Left lung (tissue), 4 donors: ENCODE measurements at regions not wholly inside any gene's neighbourhood (a gene's known extent, or its start where the extent isn't known, plus 50 kb on each side); places are given as distances from the start of the nearest gene placed in this dataset.

Experiments used
- ATAC-seq: fragments of 200-7000 bp; cut with Tn5 transposase; one replicate; pipeline ENCODE4 v1.9.1; 2020; ENCODE audit warnings: moderate library complexity
- DNase-seq, 4 donors: peaks; one replicate each; pipeline ENCODE4 v3.0.0-alpha.2; 2013 to 2020
- H3K27ac ChIP-seq, 2 donors: fragments of 200-600 bp; sonication (generic) in 1 of 2; one replicate each; pipeline versions ENCODE4 v1.5.0 to v1.8.0; 2020 to 2021
- H3K27me3 ChIP-seq, 2 donors: fragments of 200-600 bp; sonication (generic) in 1 of 2; one replicate each; pipeline versions ENCODE4 v1.5.0 to v1.8.0; 2020 to 2021
- H3K36me3 ChIP-seq, 2 donors: fragments of 200-600 bp; sonication (generic) in 1 of 2; one replicate each; pipeline versions ENCODE4 v1.5.0 to v1.8.0; 2020 to 2021
- H3K4me1 ChIP-seq, 2 donors: fragments of 200-600 bp; one replicate each; pipeline ENCODE4 v1.8.0; 2021
- H3K4me3 ChIP-seq, 2 donors: fragments of 200-600 bp; sonication (generic) in 1 of 2; one replicate each; pipeline versions ENCODE4 v1.5.0 to v1.8.0; 2020 to 2021; ENCODE audit warnings: mild to moderate bottlenecking in 1 of 2
- H3K9me3 ChIP-seq, 2 donors: fragments of 200-600 bp; sonication (generic) in 1 of 2; one replicate each; pipeline versions ENCODE4 v1.5.0 to v1.8.0; 2020 to 2021
- intact Hi-C, 2 donors: fragments of 100-400 bp; cut with DNase I; formaldehyde crosslinking; loops; one replicate each; pipeline versions ENCODE4 v1.11.2 to v1.14.2; 2022
- TF ChIP-seq, protein P1 (sequence below), 2 donors: fragments of 200-600 bp; sonication (generic) in 1 of 2; IDR thresholded peaks; one replicate each; pipeline versions ENCODE4 v1.5.0 to v1.8.0; 2021; ENCODE audit warnings: antibody characterized with exemption in 2 of 2
- donor health status: DM: no; HTN: yes; CAD: no.
- donor health status: DM: no; HTN: no; CAD: no.

DNA sequence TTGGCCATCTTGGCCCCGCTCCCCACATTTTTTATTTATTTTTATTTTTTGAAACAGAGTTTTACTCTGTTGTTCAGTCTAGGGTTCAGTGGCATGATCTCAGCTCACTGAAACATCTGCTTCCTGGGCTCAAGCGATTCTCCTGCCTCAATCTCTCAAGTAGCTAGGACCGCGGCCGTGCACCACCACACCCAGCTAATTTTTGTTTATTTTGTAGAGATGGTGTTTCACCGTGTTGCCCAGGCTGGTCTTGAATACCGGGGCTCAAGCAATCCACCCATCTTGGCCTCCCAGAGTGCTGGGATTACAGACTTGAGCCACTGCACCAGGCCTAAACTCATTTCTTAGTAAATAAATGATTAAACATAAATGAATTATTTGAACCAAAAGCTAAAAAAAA lies 322.0 kb upstream of the LCORL start:
- ATAC-seq (no peak), DNase-seq (no peak)
- H3K27ac ChIP-seq, result no peak overlapping the region
- TF ChIP-seq, protein P1, sequence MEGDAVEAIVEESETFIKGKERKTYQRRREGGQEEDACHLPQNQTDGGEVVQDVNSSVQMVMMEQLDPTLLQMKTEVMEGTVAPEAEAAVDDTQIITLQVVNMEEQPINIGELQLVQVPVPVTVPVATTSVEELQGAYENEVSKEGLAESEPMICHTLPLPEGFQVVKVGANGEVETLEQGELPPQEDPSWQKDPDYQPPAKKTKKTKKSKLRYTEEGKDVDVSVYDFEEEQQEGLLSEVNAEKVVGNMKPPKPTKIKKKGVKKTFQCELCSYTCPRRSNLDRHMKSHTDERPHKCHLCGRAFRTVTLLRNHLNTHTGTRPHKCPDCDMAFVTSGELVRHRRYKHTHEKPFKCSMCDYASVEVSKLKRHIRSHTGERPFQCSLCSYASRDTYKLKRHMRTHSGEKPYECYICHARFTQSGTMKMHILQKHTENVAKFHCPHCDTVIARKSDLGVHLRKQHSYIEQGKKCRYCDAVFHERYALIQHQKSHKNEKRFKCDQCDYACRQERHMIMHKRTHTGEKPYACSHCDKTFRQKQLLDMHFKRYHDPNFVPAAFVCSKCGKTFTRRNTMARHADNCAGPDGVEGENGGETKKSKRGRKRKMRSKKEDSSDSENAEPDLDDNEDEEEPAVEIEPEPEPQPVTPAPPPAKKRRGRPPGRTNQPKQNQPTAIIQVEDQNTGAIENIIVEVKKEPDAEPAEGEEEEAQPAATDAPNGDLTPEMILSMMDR (IDR thresholded peaks at IDR 0.05), result no peak
- no peaks in the 10 kb centered on the region for H3K4me1 ChIP-seq
- H3K9me3 ChIP-seq, result peaks cover 0 to 5% of the 10 kb centered on the region in 2 donors
- intact Hi-C loops, result no loop called here
- no peaks in the 10 kb centered on the region for H3K36me3 ChIP-seq
- H3K4me3 ChIP-seq, result no peak overlapping the region
- H3K27me3 ChIP-seq, result no peaks in the 10 kb centered on the region

DNA sequence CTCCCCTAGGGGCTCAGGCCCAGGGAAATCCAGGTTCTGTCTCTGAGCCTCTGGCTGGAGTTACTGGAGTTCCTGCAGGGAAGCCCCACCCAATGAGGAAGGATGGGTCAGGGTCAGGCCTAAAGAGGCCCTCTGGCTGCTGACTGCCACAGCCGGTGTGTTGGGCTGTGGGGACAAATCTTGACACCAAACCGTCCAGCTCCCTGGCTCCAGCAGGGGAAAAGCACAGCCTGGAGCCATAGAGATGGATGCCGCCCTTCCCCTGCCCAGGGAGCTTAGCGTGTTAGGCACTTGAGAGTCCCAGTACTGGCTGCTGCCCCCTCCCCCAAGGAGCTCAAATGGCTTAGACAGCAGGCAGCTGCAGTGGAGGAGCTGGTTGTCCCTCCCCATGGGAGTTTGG lies 321.3 kb upstream of the LCORL start:
- TF ChIP-seq, protein P1 (IDR thresholded peaks at IDR 0.05), result no peak
- H3K36me3 ChIP-seq, result no peaks in the 10 kb centered on the region
- H3K27me3 ChIP-seq, result no peaks in the 10 kb centered on the region
- ATAC-seq (no peak), DNase-seq (peak in 1 of 4 donors; percentile 51)
- no peak overlapping the region for H3K4me3 ChIP-seq
- H3K9me3 ChIP-seq, result peaks cover 0 to 6% of the 10 kb centered on the region in 2 donors
- intact Hi-C loops, result no loop called here
- H3K27ac ChIP-seq, result no peak overlapping the region
- H3K4me1 ChIP-seq, result no peaks in the 10 kb centered on the region

DNA sequence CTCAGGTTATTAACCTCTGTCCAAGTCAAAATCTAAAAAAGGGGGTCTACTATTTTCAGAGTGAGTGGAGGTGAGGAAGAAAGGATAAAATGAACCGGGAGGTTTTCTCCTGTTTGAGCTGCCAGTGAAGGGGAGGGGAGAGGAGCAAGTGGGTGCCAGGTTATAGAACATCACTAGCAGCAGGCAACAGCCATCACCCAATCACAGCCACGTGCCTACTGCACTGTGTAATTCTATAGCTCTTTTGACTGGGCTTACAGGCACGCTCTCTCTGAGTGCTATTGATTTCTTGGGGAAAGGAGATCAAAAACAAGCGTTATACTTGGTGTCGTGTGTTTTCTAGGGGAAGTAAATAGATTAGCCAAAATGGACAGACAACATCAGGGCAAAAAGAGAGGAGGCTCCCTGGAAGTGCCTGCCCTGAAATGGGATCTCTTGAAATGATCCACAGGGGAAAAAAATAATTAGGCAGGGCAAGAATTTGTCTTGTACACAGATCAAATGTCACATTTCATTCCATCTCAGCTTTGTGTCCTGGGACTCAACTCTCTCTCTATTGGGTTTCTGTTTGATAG lies 300.5 kb upstream of the LCORL start:
- H3K9me3 ChIP-seq, result no peaks in the 10 kb centered on the region
- H3K4me1 ChIP-seq, result no peaks in the 10 kb centered on the region
- DNase-seq, result no peak
- intact Hi-C loops, result no loop called here
- H3K4me3 ChIP-seq, result no peak overlapping the region
- no peak for ATAC-seq
- H3K27me3 ChIP-seq, result peaks cover 0 to 7% of the 10 kb centered on the region in 2 donors
- TF ChIP-seq, protein P1 (IDR thresholded peaks at IDR 0.05), result no peak
- H3K27ac ChIP-seq, result no peak overlapping the region
- H3K36me3 ChIP-seq, result no peaks in the 10 kb centered on the region

DNA sequence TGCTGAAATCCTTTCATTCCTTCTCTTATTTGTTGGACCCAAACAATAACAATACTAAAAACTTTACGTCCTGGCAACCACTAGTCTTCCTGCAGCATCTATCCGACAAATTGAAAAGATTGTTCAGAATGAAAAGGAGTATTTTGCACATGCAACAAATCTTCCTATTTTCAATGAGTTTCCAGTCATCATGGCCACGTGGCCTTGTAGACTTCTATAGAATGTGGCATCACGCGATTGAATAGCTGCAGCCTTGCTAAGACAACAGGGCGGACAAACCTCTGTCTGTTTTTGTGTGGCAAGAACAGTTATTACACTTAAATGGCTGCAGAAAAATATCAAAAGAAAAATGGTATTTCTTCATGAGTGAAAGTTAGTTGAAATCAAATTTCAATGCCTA lies 297.9 kb upstream of the LCORL start:
- no peaks in the 10 kb centered on the region for H3K9me3 ChIP-seq
- H3K27me3 ChIP-seq, result peaks cover 0 to 7% of the 10 kb centered on the region in 2 donors
- TF ChIP-seq, protein P1 (IDR thresholded peaks at IDR 0.05), result no peak
- no peak for ATAC-seq
- H3K4me1 ChIP-seq, result no peaks in the 10 kb centered on the region
- peak overlapping the region in 1 of 2 donors; percentile 33 for H3K27ac ChIP-seq
- H3K4me3 ChIP-seq, result no peak overlapping the region
- intact Hi-C loops, result no loop called here
- no peak for DNase-seq
- H3K36me3 ChIP-seq, result no peaks in the 10 kb centered on the region

DNA sequence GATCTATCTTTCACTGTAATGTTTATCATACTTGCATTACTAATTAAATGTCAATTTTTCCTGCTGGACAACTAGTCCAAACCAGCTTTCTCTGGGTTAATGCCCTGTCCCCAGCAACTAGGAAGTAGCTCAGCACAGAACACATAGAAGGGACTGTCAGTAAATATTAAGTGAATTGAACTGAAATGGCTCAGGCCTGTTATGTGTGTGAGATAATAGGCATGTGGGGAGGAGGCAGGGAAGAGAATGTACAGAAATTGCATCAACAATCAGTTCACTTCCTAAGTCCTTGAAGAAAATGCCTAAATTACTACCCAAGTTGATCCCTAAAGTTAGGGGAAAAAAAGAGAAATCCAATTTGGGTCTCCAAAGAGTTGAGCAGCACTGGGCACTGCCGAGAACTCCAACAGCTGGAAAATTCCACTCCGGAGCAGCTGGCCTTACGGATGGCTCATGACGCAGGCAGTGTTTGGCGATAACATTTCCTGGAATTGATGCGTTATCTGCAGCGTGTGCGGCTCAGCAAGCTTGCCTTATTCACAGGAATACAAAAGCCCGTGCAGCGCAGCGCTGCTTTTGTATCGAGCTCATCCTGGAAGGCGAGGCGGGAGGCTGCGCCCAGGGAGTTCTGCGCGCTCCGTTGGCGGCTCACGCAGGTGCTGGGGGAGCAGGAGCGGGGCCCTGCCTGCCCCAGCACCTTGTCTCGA lies 297.3 kb upstream of the LCORL start:
- H3K27ac ChIP-seq, result peak overlapping the region in 1 of 2 donors; percentile 33

More for the DNA sequence above, 297.3 kb upstream of the LCORL start:
- Histone ChIP-seq H3K4me3 (no peak overlapping the region), H3K9me3 (no peaks in the 10 kb centered on the region), H3K4me1 (no peaks in the 10 kb centered on the region), H3K27me3 (peaks cover 0 to 7% of the 10 kb centered on the region in 2 donors), H3K36me3 (no peaks in the 10 kb centered on the region)
- peak; percentile 32 to 75 (median 47) for DNase-seq
- peak; percentile 47 for ATAC-seq
- TF ChIP-seq, protein P1 (IDR thresholded peaks at IDR 0.05), result no peak
- intact Hi-C loops, result no loop called here
